ENCODE measurements at regions not wholly inside any gene's neighbourhood (a gene's known extent, or its start where the extent isn't known, plus 50 kb on each side); places are given as distances from the start of the nearest gene placed in this dataset.
"Not testable (repeated sequence)": the region's sequence is repeated elsewhere in the genome, so short reads cannot be mapped to it uniquely, and the experiment has no call there.

DNA sequence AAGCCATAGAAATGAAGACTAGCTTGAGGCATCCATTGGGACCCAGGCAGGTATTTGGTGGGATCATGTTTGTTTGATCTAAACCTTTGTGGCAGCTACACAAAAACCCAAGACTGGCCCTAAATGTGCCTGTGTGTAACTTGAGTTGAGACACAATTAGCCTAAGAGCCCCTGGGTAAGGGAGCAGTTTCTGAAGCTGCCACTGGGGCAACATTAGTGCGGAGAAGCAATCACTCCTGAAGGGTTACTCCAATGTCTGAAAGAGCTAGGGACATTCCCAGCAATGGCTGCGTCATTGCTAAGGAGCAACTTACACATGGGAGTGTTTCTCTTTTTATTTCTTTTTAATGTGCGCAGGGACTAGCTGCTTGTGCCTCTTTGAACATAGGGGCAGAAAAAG is 67.9 kb upstream of the EEF1E1 start:
- no peaks in the 10 kb centered on the region for H3K27me3 ChIP-seq (ENCODE audit: control insufficient read depth in 2 of 2, insufficient read depth in 2 of 2, low read length in 2 of 2)
- H3K9ac ChIP-seq (ENCODE audit: insufficient read depth, low read length, poor library complexity, severe bottlenecking): no peak overlapping the region
- H3K4me3 ChIP-seq (replicated peaks in 1 of 3; ENCODE audit: low read depth in 2 of 3, low read length in 3 of 3): no peak overlapping the region
- Mint-ChIP-seq H3K4me3 (no peak overlapping the region), H3K36me3 (no peaks in the 10 kb centered on the region), H3K27ac (no peak overlapping the region), H3K9me3 (peaks cover 0 to 8% (median 3%) of the 10 kb centered on the region in 7 donors), H3K4me1 (no peaks in the 10 kb centered on the region), H3K27me3 (ENCODE audit: low read depth in 3 of 3) (peaks cover 0 to 2% (median 0%) of the 10 kb centered on the region in 3 donors)
- H3K36me3 ChIP-seq (replicated peaks in 1 of 2; ENCODE audit: control insufficient read depth in 1 of 2, insufficient read depth in 2 of 2, low read length in 2 of 2): no peaks in the 10 kb centered on the region
- no peak overlapping the region for H3K27ac ChIP-seq (ENCODE audit: low read depth in 1 of 2, low read length in 2 of 2)
- no peaks in the 10 kb centered on the region for H3K79me2 ChIP-seq (ENCODE audit: insufficient read depth, low read length)
- no peaks in the 10 kb centered on the region for H3K4me1 ChIP-seq (ENCODE audit: control insufficient read depth in 1 of 2, insufficient read depth in 2 of 2, low read length in 2 of 2)
- no peak for DNase-seq
- intact Hi-C loops (cut with micrococcal nuclease): no loop called here
- no peaks in the 10 kb centered on the region for H3K9me3 ChIP-seq (replicated peaks in 1 of 2; ENCODE audit: control insufficient read depth in 1 of 2, insufficient read depth in 1 of 2, low read length in 2 of 2)
- H3K4me2 ChIP-seq (replicated peaks; ENCODE audit: extremely low read depth, low read length, poor library complexity, severe bottlenecking): no peak overlapping the region
- WGBS (ENCODE audit: insufficient coverage): 100% methylated on average over 2 of the region's 3 CpGs
- H4K20me1 ChIP-seq (ENCODE audit: insufficient read depth, low read length): no peaks in the 10 kb centered on the region
- H2AFZ ChIP-seq (ENCODE audit: insufficient read depth, low read depth, low read length, poor library complexity, severe bottlenecking): no peak overlapping the region
- TF ChIP-seq, protein P1, sequence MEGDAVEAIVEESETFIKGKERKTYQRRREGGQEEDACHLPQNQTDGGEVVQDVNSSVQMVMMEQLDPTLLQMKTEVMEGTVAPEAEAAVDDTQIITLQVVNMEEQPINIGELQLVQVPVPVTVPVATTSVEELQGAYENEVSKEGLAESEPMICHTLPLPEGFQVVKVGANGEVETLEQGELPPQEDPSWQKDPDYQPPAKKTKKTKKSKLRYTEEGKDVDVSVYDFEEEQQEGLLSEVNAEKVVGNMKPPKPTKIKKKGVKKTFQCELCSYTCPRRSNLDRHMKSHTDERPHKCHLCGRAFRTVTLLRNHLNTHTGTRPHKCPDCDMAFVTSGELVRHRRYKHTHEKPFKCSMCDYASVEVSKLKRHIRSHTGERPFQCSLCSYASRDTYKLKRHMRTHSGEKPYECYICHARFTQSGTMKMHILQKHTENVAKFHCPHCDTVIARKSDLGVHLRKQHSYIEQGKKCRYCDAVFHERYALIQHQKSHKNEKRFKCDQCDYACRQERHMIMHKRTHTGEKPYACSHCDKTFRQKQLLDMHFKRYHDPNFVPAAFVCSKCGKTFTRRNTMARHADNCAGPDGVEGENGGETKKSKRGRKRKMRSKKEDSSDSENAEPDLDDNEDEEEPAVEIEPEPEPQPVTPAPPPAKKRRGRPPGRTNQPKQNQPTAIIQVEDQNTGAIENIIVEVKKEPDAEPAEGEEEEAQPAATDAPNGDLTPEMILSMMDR (IDR thresholded peaks at IDR 0.05): no peak

DNA sequence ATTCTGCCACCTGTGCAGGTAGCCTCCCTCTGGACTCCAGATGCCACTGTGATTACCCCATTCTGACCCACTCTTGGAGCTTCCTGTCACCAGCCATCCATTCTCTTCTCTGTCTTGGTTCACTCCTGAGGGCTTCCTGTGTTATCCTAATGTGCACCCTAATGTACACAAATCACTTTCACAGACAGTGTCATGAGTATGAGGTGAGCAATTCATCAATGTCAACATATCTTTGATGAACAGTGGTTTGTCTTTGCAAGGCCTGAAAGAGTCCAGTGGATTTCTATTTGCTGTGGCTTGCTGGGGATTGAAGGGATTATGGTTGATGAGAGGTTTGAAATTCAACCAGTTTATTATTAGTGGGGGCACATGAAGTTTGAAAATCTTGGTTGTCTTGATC is 63.8 kb upstream of the EEF1E1 start:
- H3K36me3 Mint-ChIP-seq: no peaks in the 10 kb centered on the region
- Histone ChIP-seq H3K36me3 (replicated peaks in 1 of 2; ENCODE audit: control insufficient read depth in 1 of 2, insufficient read depth in 2 of 2, low read length in 2 of 2) (no peaks in the 10 kb centered on the region), H3K79me2 (ENCODE audit: insufficient read depth, low read length) (no peaks in the 10 kb centered on the region), H2AFZ (ENCODE audit: insufficient read depth, low read depth, low read length, poor library complexity, severe bottlenecking) (no peak overlapping the region), H4K20me1 (ENCODE audit: insufficient read depth, low read length) (no peaks in the 10 kb centered on the region), H3K9ac (ENCODE audit: insufficient read depth, low read length, poor library complexity, severe bottlenecking) (no peak overlapping the region), H3K27ac (ENCODE audit: low read depth in 1 of 2, low read length in 2 of 2) (no peak overlapping the region), H3K4me3 (replicated peaks in 1 of 3; ENCODE audit: low read depth in 2 of 3, low read length in 3 of 3) (no peak overlapping the region), H3K9me3 (replicated peaks in 1 of 2; ENCODE audit: control insufficient read depth in 1 of 2, insufficient read depth in 1 of 2, low read length in 2 of 2) (peaks cover 0 to 15% of the 10 kb centered on the region in 2 donors), H3K4me1 (ENCODE audit: control insufficient read depth in 1 of 2, insufficient read depth in 2 of 2, low read length in 2 of 2) (no peaks in the 10 kb centered on the region), H3K4me2 (replicated peaks; ENCODE audit: extremely low read depth, low read length, poor library complexity, severe bottlenecking) (no peak overlapping the region), H3K27me3 (ENCODE audit: control insufficient read depth in 2 of 2, insufficient read depth in 2 of 2, low read length in 2 of 2) (no peaks in the 10 kb centered on the region)
- no peaks in the 10 kb centered on the region for H3K4me1 Mint-ChIP-seq
- H3K27me3 Mint-ChIP-seq (ENCODE audit: low read depth in 3 of 3): peaks cover 0 to 2% (median 0%) of the 10 kb centered on the region in 3 donors
- TF ChIP-seq, protein P1 (IDR thresholded peaks at IDR 0.05): no peak
- H3K4me3 Mint-ChIP-seq: no peak overlapping the region
- intact Hi-C loops (cut with micrococcal nuclease): no loop called here
- no peak overlapping the region for H3K27ac Mint-ChIP-seq
- peaks cover 5 to 23% (median 20%) of the 10 kb centered on the region in 7 donors for H3K9me3 Mint-ChIP-seq
- no peak for DNase-seq

DNA sequence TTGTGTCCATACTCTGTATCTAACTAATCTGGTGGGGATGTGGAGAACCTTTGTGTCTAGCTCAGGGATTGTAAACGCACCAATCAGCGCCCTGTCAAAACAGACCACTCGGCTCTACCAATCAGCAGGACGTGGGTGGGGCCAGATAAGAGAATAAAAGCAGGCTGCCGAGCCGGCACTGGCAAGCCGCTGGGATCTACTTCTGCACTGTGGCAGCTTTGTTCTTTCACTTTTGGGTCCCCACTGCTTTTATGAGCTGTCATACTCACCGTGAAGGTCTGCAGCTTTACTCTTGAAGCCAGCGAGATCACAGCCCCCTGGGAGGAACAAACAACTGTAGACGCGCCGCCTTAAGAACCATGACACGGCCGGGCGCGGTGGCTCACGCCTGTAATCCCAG is 62.7 kb upstream of the EEF1E1 start:
- H3K4me3 Mint-ChIP-seq; H3K4me2 ChIP-seq (replicated peaks; ENCODE audit: extremely low read depth, low read length, poor library complexity, severe bottlenecking); H3K27ac ChIP-seq (ENCODE audit: low read depth in 1 of 2, low read length in 2 of 2); H3K79me2 ChIP-seq (ENCODE audit: insufficient read depth, low read length); intact Hi-C loops (cut with micrococcal nuclease); H3K27me3 ChIP-seq (ENCODE audit: control insufficient read depth in 2 of 2, insufficient read depth in 2 of 2, low read length in 2 of 2); H4K20me1 ChIP-seq (ENCODE audit: insufficient read depth, low read length); H3K36me3 Mint-ChIP-seq; H3K4me1 Mint-ChIP-seq; H3K36me3 ChIP-seq (replicated peaks in 1 of 2; ENCODE audit: control insufficient read depth in 1 of 2, insufficient read depth in 2 of 2, low read length in 2 of 2); H3K27ac Mint-ChIP-seq; H2AFZ ChIP-seq (ENCODE audit: insufficient read depth, low read depth, low read length, poor library complexity, severe bottlenecking); H3K4me1 ChIP-seq (ENCODE audit: control insufficient read depth in 1 of 2, insufficient read depth in 2 of 2, low read length in 2 of 2); H3K9ac ChIP-seq (ENCODE audit: insufficient read depth, low read length, poor library complexity, severe bottlenecking); H3K27me3 Mint-ChIP-seq (ENCODE audit: low read depth in 3 of 3); DNase-seq; H3K4me3 ChIP-seq (replicated peaks in 1 of 3; ENCODE audit: low read depth in 2 of 3, low read length in 3 of 3): not testable (repeated sequence)
- whole genome bisulfite sequencing (ENCODE audit: insufficient coverage): 92% methylated on average over 6 of the region's 17 CpGs
- peaks cover 5 to 23% (median 17%) of the 10 kb centered on the region in 7 donors for H3K9me3 Mint-ChIP-seq
- H3K9me3 ChIP-seq (replicated peaks in 1 of 2; ENCODE audit: control insufficient read depth in 1 of 2, insufficient read depth in 1 of 2, low read length in 2 of 2): peaks cover 0 to 15% of the 10 kb centered on the region in 2 donors
